PC-9 (cell line): ENCODE measurements at regions not wholly inside any gene's neighbourhood (a gene's known extent, or its start where the extent isn't known, plus 50 kb on each side); places are given as distances from the start of the nearest gene placed in this dataset.

Experiments
- EZH2 ChIP-seq: fragments of 200-600 bp; sonication (generic); IDR thresholded peaks from 2 replicates; pipeline ENCODE4 v1.8.0; 2017; ENCODE audit warnings: antibody characterized with exemption, low read depth
- TF ChIP-seq, protein P1 (sequence below): fragments of 200-600 bp; sonication (generic); conservative IDR thresholded peaks from 2 replicates; pipeline ENCODE4 v1.6.1; 2017; ENCODE audit warnings: mixed run types, antibody characterized with exemption, mild to moderate bottlenecking, moderate library complexity

DNA sequence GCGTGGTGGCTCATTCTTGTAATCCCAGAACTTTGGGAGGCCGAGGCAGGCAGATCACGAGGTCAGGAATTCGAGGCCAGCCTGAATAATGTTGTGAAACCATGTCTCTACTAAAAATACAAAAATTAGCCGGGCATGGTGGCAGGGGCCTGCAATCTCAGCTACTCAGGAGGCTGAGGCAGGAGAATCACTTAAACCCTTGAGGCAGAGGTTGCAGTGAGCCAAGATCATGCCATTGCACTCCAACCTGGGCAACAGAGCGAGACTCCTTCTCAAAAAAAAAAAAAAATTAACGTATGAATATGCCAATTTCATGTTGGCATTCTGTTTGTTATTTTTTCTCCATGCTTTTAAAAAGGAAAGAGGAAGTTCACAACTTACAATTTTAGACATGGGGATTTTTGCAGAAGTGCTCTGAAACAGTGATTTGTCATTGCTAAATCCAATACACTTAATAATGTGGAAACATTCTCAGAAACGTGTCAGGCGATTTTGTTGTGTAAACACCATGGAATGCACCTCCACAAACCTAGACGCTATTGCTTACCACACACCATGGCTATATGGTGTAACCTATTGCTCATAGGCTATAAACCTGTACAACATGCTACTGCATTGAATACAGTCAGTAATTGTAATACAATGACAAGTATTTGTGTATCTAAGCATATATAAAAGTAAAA is 115.9 kb upstream of the PCDH20 start:
- no peak for TF ChIP-seq EZH2
- TF ChIP-seq, protein P1, sequence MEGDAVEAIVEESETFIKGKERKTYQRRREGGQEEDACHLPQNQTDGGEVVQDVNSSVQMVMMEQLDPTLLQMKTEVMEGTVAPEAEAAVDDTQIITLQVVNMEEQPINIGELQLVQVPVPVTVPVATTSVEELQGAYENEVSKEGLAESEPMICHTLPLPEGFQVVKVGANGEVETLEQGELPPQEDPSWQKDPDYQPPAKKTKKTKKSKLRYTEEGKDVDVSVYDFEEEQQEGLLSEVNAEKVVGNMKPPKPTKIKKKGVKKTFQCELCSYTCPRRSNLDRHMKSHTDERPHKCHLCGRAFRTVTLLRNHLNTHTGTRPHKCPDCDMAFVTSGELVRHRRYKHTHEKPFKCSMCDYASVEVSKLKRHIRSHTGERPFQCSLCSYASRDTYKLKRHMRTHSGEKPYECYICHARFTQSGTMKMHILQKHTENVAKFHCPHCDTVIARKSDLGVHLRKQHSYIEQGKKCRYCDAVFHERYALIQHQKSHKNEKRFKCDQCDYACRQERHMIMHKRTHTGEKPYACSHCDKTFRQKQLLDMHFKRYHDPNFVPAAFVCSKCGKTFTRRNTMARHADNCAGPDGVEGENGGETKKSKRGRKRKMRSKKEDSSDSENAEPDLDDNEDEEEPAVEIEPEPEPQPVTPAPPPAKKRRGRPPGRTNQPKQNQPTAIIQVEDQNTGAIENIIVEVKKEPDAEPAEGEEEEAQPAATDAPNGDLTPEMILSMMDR: no peak
